Upper lobe of right lung (tissue), 1 donor: ENCODE measurements at regions not wholly inside any gene's neighbourhood (a gene's known extent, or its start where the extent isn't known, plus 50 kb on each side); places are given as distances from the start of the nearest gene placed in this dataset.
"Not testable (repeated sequence)": the region's sequence is repeated elsewhere in the genome, so short reads cannot be mapped to it uniquely, and the experiment has no call there.

ENCODE experiments used
- ATAC-seq: fragments of 200-7000 bp; cut with Tn5 transposase; one replicate; pipeline ENCODE4 v1.9.1; 2020; ENCODE audit warnings: mild to moderate bottlenecking, moderate library complexity
- DNase-seq: peaks from one replicate; pipeline ENCODE4 v3.0.0-alpha.2; 2020
- H3K27ac ChIP-seq: fragments of 200-600 bp; one replicate; pipeline ENCODE4 v1.8.0; 2022
- H3K27me3 ChIP-seq: fragments of 200-600 bp; one replicate; pipeline ENCODE4 v1.8.0; 2022; ENCODE audit warnings: mild to moderate bottlenecking
- H3K36me3 ChIP-seq: fragments of 200-600 bp; one replicate; pipeline ENCODE4 v1.8.0; 2022
- H3K4me1 ChIP-seq: fragments of 200-600 bp; one replicate; pipeline ENCODE4 v1.8.0; 2022
- H3K4me3 ChIP-seq: fragments of 200-600 bp; one replicate; pipeline ENCODE4 v1.8.0; 2022; ENCODE audit warnings: mild to moderate bottlenecking
- H3K9me3 ChIP-seq: fragments of 200-600 bp; one replicate; pipeline ENCODE4 v1.8.0; 2022
- intact Hi-C: fragments of 100-400 bp; cut with DNase I; formaldehyde crosslinking; loops from one replicate; pipeline ENCODE4 v1.11.0; 2022
- TF ChIP-seq, protein P1 (sequence below): fragments of 200-600 bp; IDR thresholded peaks from one replicate; pipeline ENCODE4 v1.8.0; 2022; ENCODE audit warnings: antibody characterized with exemption
- donor health status: DM: no; HTN: yes; CAD: no; lungs with severe emphysema.

DNA sequence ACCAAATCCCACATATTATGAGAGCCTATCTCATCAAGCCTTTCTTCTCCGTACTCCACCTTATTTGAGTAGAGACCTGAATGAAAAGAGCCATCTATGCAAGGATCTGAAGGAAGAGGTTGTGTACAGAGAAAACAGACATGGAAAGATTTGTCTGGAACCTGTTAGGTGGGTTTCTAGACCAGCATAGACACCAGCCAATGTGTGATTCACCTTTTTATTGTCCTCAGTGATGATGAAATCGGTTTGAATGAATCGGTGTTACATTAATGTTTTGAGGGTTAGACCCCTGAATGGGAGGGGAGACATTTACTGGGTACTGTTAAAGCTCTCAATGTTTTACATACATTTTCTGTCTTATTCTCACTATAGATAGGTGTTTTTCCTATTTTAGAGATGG, 223.6 kb downstream of the NMUR2 start:
- intact Hi-C loops: no loop called here
- ATAC-seq: no peak
- H3K9me3 ChIP-seq: no peaks in the 10 kb centered on the region
- H3K4me1 ChIP-seq: no peaks in the 10 kb centered on the region
- no peaks in the 10 kb centered on the region for H3K27me3 ChIP-seq
- TF ChIP-seq, protein P1, sequence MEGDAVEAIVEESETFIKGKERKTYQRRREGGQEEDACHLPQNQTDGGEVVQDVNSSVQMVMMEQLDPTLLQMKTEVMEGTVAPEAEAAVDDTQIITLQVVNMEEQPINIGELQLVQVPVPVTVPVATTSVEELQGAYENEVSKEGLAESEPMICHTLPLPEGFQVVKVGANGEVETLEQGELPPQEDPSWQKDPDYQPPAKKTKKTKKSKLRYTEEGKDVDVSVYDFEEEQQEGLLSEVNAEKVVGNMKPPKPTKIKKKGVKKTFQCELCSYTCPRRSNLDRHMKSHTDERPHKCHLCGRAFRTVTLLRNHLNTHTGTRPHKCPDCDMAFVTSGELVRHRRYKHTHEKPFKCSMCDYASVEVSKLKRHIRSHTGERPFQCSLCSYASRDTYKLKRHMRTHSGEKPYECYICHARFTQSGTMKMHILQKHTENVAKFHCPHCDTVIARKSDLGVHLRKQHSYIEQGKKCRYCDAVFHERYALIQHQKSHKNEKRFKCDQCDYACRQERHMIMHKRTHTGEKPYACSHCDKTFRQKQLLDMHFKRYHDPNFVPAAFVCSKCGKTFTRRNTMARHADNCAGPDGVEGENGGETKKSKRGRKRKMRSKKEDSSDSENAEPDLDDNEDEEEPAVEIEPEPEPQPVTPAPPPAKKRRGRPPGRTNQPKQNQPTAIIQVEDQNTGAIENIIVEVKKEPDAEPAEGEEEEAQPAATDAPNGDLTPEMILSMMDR: no peak
- H3K36me3 ChIP-seq: no peaks in the 10 kb centered on the region
- DNase-seq: no peak
- H3K27ac ChIP-seq: no peak overlapping the region
- H3K4me3 ChIP-seq: no peak overlapping the region

DNA sequence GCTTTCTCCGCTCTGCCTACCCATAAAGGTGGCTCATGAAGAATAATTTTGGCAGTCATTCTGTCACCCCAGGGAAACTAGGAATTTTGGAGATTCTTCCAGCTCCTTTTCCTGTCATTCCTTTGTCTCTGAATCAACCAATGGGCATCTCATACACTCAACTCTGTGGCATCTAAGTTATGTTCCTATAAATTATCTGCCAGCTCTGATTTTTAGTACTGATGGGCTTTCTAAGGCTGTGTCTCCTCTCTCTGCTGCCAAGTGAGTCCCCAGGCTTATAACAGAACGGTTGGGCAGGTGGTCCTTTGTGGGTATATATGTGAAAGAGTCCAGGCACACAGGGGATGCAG, 226.8 kb downstream of the NMUR2 start:
- ATAC-seq (no peak), DNase-seq (no peak)
- H3K27ac ChIP-seq: no peak overlapping the region
- H3K36me3 ChIP-seq: no peaks in the 10 kb centered on the region
- H3K4me3 ChIP-seq: no peak overlapping the region
- intact Hi-C loops: no loop called here
- no peaks in the 10 kb centered on the region for H3K9me3 ChIP-seq
- H3K27me3 ChIP-seq: no peaks in the 10 kb centered on the region
- H3K4me1 ChIP-seq: no peaks in the 10 kb centered on the region
- TF ChIP-seq, protein P1: no peak

DNA sequence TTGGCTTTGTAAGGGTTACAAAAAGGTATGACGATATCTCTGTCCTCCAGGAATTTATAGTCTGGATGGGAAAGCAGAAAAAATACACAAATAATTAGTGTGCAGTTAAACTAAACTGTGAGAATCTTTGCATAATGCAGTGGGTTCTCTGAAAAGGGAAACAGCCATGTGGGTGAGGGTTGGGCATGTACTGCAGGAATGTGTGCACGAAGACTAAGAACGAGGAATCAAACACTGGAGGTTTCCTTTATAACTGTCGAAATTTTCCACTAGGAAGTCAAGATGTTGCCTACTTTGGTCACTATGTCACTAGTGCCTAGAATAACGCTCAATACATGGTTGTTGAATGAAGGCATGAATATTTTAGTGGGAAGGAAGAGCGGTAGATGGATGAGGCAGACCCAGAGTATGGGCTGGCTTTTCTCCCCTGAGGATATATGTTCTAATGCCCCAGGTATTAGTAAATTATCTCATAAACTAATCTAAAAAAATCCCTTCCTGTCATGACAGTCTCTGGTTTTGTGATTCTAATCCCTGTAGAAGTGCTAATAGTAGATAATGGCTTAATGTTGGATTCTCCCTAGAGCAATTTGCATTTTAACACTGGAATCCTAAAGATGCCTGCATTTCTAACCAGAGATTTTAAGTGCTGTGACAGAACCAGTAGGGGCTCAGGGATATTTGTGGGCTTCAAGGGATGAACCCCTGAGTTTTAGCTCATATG, 227.3 kb downstream of the NMUR2 start:
- Histone ChIP-seq H3K27ac (no peak overlapping the region), H3K36me3 (no peaks in the 10 kb centered on the region), H3K27me3 (no peaks in the 10 kb centered on the region), H3K4me1 (no peaks in the 10 kb centered on the region), H3K9me3 (no peaks in the 10 kb centered on the region), H3K4me3 (no peak overlapping the region)
- TF ChIP-seq, protein P1: no peak
- no peak for DNase-seq
- intact Hi-C loops: no loop called here
- ATAC-seq: no peak

DNA sequence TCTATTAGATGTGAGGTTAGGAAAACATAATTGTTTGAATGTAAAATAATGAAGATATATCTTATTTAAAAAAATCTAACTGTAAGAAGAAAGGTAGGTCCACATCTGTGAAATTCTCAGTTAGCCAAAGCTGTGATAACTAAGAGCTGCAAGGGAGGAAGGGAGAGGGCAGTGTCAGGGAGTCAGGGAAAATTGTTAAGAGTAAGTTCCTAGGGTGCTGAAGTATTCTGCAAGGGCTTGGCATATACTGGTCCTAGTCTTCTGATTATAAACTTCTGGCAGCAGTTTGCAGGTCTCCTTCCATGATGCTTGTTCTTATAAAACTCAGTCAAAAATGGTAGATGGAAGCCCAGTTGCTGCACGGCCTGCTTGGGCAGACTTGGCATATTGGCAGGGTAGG, 233.2 kb downstream of the NMUR2 start:
- DNase-seq (no peak), ATAC-seq (no peak)
- no peaks in the 10 kb centered on the region for H3K36me3 ChIP-seq
- no peaks in the 10 kb centered on the region for H3K9me3 ChIP-seq
- H3K4me1 ChIP-seq: no peaks in the 10 kb centered on the region
- no peak overlapping the region for H3K4me3 ChIP-seq
- no peak overlapping the region for H3K27ac ChIP-seq
- no peaks in the 10 kb centered on the region for H3K27me3 ChIP-seq
- intact Hi-C loops: no loop called here
- TF ChIP-seq, protein P1: no peak

DNA sequence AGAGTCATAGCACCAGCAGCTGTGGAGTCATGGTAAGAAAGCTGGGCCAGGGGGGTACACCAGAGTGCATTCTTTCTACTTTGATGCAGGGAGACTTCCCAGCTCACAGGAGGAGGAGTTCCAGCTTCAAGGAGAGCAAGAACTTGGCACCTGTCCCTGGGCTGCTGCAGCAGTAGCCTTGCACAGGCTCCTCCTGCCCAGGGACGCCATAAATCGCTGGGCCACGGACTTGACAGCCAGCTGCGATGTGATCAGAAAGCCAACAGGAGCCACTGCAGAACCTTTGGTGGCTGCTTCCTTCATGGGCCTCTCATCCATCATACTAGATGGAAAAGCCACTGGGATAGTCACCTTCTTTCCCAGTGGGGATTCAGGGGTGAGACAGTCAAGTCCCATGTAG, 234.7 kb downstream of the NMUR2 start:
- H3K4me3 ChIP-seq: no peak overlapping the region
- ATAC-seq: no peak
- H3K27ac ChIP-seq: no peak overlapping the region
- no peaks in the 10 kb centered on the region for H3K4me1 ChIP-seq
- H3K36me3 ChIP-seq: no peaks in the 10 kb centered on the region
- no peaks in the 10 kb centered on the region for H3K27me3 ChIP-seq
- DNase-seq: no peak
- intact Hi-C loops: no loop called here
- H3K9me3 ChIP-seq: no peaks in the 10 kb centered on the region
- TF ChIP-seq, protein P1: no peak

DNA sequence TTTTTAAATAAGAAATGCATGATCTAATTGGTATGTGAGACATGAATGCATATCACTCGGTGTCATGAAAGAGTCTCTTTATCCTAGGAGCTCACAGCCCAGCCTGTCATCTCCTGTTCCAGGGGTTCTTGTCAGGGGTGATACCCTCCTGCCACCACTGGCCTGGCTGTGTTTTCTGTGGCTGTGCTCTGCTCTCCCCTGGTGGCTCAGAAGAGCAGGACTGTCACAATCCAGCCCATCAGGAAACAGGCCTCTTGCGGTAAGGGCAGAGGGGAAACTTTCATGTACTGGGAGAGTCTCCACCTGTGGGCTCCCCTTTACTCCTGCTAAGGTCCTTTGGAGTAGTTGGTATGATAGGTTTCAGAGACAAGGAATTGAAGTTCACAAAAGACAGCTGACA, 240.2 kb upstream of the GLRA1 start:
- intact Hi-C loops: no loop called here
- no peak for ATAC-seq
- no peaks in the 10 kb centered on the region for H3K27me3 ChIP-seq
- TF ChIP-seq, protein P1: no peak
- H3K4me3 ChIP-seq: no peak overlapping the region
- H3K4me1 ChIP-seq: no peaks in the 10 kb centered on the region
- no peaks in the 10 kb centered on the region for H3K36me3 ChIP-seq
- H3K9me3 ChIP-seq: no peaks in the 10 kb centered on the region
- DNase-seq: no peak
- no peak overlapping the region for H3K27ac ChIP-seq

DNA sequence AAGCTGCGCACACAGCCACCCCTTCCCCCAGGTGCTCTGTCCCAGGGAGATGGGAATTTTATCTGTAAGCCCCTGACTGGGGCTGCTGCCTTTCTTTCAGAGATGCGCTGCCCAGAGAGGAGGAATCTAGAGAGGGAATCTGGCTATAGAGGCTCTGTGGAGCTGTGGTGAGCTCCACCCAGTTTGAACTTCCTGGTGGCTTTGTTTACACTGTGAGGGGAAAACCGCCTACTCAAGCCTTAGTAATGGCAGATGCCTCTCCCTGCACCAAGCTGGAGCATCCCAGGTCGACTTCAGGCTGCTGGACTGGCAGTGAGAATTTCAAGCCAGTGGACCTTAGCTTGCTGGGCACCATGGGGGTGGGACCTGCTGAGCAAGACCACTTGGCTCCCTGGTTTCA, 235.2 kb upstream of the GLRA1 start:
- H3K4me1 ChIP-seq, H3K36me3 ChIP-seq, DNase-seq, H3K27ac ChIP-seq, H3K9me3 ChIP-seq, intact Hi-C loops, ATAC-seq, H3K4me3 ChIP-seq, H3K27me3 ChIP-seq: not testable (repeated sequence)

DNA sequence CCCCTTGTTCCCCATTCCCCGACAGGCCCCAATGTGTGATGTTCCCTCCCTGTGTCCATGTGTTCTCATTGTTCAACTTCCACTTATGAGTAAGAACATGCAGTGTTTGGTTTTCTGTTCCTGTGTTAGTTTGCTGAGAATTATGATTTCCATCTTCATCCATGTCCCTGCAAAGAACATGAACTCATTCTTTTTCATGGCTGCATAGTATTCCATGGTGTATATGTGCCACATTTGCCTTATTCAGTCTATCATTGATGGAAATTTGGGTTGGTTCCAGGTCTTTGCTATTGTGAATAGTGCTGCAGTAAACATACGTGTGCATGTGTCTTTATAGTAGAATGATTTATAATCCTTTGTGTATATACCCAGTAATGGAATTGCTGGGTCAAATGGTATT, 229.8 kb upstream of the GLRA1 start:
- H3K4me1 ChIP-seq, H3K36me3 ChIP-seq, H3K27me3 ChIP-seq, DNase-seq, H3K27ac ChIP-seq, ATAC-seq, H3K9me3 ChIP-seq, H3K4me3 ChIP-seq, intact Hi-C loops: not testable (repeated sequence)
